Neuronal stem cell (in vitro differentiated cells): ENCODE measurements at regions not wholly inside any gene's neighbourhood (a gene's known extent, or its start where the extent isn't known, plus 50 kb on each side); places are given as distances from the start of the nearest gene placed in this dataset.
A peak's percentile ranks its signal among the peaks of the same experiment; 100 is the strongest.

Source experiments
- DNase-seq: peaks from one replicate; pipeline ENCODE4 v3.0.0-alpha.2; 2013; ENCODE audit warnings: low spot score
- H2AFZ ChIP-seq: one replicate; pipeline ENCODE4 v1.6.1; 2013; ENCODE audit warnings: mild to moderate bottlenecking, low read length, inconsistent platforms
- H2AK5ac ChIP-seq: 2 replicates; pipeline ENCODE4 v1.6.1; 2013; ENCODE audit warnings: low read depth, mild to moderate bottlenecking, inconsistent platforms, low read length, moderate library complexity, mixed read lengths
- H2BK120ac ChIP-seq: 2 replicates; pipeline ENCODE4 v1.6.1; 2013; ENCODE audit warnings: low read depth, mild to moderate bottlenecking, inconsistent platforms, low read length, moderate library complexity, mixed read lengths
- H2BK12ac ChIP-seq: one replicate; pipeline ENCODE4 v1.6.1; 2013; ENCODE audit warnings: low read length, inconsistent platforms
- H2BK15ac ChIP-seq: 2 replicates; pipeline ENCODE4 v1.6.1; 2013; ENCODE audit warnings: mild to moderate bottlenecking, low read length, inconsistent platforms, mixed read lengths
- H2BK5ac ChIP-seq: one replicate; pipeline ENCODE4 v1.6.1; 2013; ENCODE audit warnings: inconsistent platforms, mild to moderate bottlenecking, low read length, moderate library complexity
- H3K14ac ChIP-seq: one replicate; pipeline ENCODE4 v1.6.1; 2013; ENCODE audit warnings: low read length, inconsistent platforms
- H3K18ac ChIP-seq: 2 replicates; pipeline ENCODE4 v1.6.1; 2013; ENCODE audit warnings: low read length, inconsistent platforms
- H3K23ac ChIP-seq: 2 replicates; pipeline ENCODE4 v1.6.1; 2013; ENCODE audit warnings: low read depth, mild to moderate bottlenecking, mixed read lengths, low read length, inconsistent platforms; ENCODE audit not compliant: poor library complexity
- H3K27ac ChIP-seq: replicated peaks from 3 replicates; pipeline ENCODE4 v1.5.1; 2013; ENCODE audit warnings: low read length, inconsistent platforms
- H3K27me3 ChIP-seq, 3 experiments: 2 replicates each; pipeline ENCODE4 v1.6.1; 2013; ENCODE audit warnings: low read length in 3 of 3, mild to moderate bottlenecking in 2 of 3, inconsistent platforms in 1 of 3, low read depth in 1 of 3, mixed read lengths in 1 of 3, moderate library complexity in 1 of 3; ENCODE audit not compliant: control insufficient read depth in 3 of 3, insufficient read depth in 3 of 3
- H3K36me3 ChIP-seq, 2 donors: replicated peaks in 1 of 2; 2 replicates each; pipeline ENCODE4 v1.6.1; 2013; ENCODE audit warnings: low read length in 2 of 2; ENCODE audit not compliant: control insufficient read depth in 2 of 2, insufficient read depth in 2 of 2
- H3K4ac ChIP-seq: 2 replicates; pipeline ENCODE4 v1.6.1; 2013; ENCODE audit warnings: inconsistent platforms, mild to moderate bottlenecking, low read length, moderate library complexity
- H3K4me1 ChIP-seq, 2 donors: 1 replicate in 1 of 2; 2 replicates in 1 of 2; pipeline ENCODE4 v1.6.1; 2013; ENCODE audit warnings: low read length in 2 of 2, low read depth in 1 of 2; ENCODE audit not compliant: control insufficient read depth in 2 of 2, insufficient read depth in 1 of 2
- H3K4me2 ChIP-seq: one replicate; pipeline ENCODE4 v1.6.1; 2013; ENCODE audit warnings: mild to moderate bottlenecking, low read length, inconsistent platforms; ENCODE audit not compliant: insufficient read depth, poor library complexity, severe bottlenecking
- H3K4me3 ChIP-seq, 2 donors: 2 replicates each; pipeline ENCODE4 v1.5.1; 2013; ENCODE audit warnings: low read length in 2 of 2, mild to moderate bottlenecking in 2 of 2, inconsistent platforms in 1 of 2, moderate library complexity in 1 of 2
- H3K79me1 ChIP-seq: one replicate; pipeline ENCODE4 v1.6.1; 2013; ENCODE audit warnings: low read depth, mild to moderate bottlenecking, inconsistent platforms, low read length, moderate library complexity
- H3K9ac ChIP-seq: one replicate; pipeline ENCODE4 v1.6.1; 2013; ENCODE audit warnings: mild to moderate bottlenecking, low read depth, low read length, inconsistent platforms; ENCODE audit not compliant: poor library complexity
- H3K9me3 ChIP-seq, 2 donors: replicated peaks in 1 of 2; 2 replicates each; pipeline versions ENCODE3 to v1.6.1; 2013; ENCODE audit warnings: low read length in 2 of 2, mild to moderate bottlenecking in 2 of 2, inconsistent platforms in 1 of 2, low read depth in 1 of 2, mixed read lengths in 1 of 2, moderate library complexity in 1 of 2; ENCODE audit not compliant: control insufficient read depth in 2 of 2, insufficient read depth in 1 of 2
- H4K8ac ChIP-seq: one replicate; pipeline ENCODE4 v1.6.1; 2013; ENCODE audit warnings: low read depth, mild to moderate bottlenecking, inconsistent platforms, low read length, moderate library complexity
- H4K91ac ChIP-seq: one replicate; pipeline ENCODE4 v1.6.1; 2013; ENCODE audit warnings: low read length, low read depth, mild to moderate bottlenecking, inconsistent platforms; ENCODE audit not compliant: poor library complexity
- WGBS, 2 donors: extraction: QIAGEN DNeasy Blood & Tissue Kit; methylation state at CpG; one replicate each; pipeline ENCODE4 v1.1.7; 2013; ENCODE audit warnings: missing lambda C conversion rate in 2 of 2, mixed read lengths in 1 of 2; ENCODE audit not compliant: insufficient read length in 2 of 2, insufficient replicate concordance in 1 of 2; ENCODE audit errors: extremely low coverage in 2 of 2; 5-methylcytosine and 5-hydroxymethylcytosine counted together

GRCh38 chr2:242001853-242002252 lies 132.3 kb downstream of the RTP5 start:
- Histone ChIP-seq H3K14ac (no peak overlapping the region), H3K9me3 (peaks cover 0 to 5% of the 10 kb centered on the region in 2 donors), H2BK15ac (no peak overlapping the region), H2BK5ac (no peak overlapping the region), H3K4me2 (no peak overlapping the region), H3K36me3 (no peaks in the 10 kb centered on the region), H2BK120ac (no peak overlapping the region), H4K8ac (no peak overlapping the region), H2AK5ac (no peak overlapping the region), H3K79me1 (no peaks in the 10 kb centered on the region), H3K23ac (no peak overlapping the region), H3K9ac (no peak overlapping the region), H3K27me3 (peaks cover 0 to 11% (median 0%) of the 10 kb centered on the region in 3 experiments), H3K4me3 (no peak overlapping the region), H3K27ac (no peak overlapping the region), H2AFZ (no peak overlapping the region), H3K18ac (no peak overlapping the region), H2BK12ac (no peak overlapping the region), H3K4me1 (no peaks in the 10 kb centered on the region), H4K91ac (no peak overlapping the region), H3K4ac (no peak overlapping the region)
- DNase-seq: no peak
- no CpG with 5 or more reads among the region's 8 CpGs for WGBS, 2 donors

- Histone ChIP-seq H3K23ac (no peak overlapping the region), H3K79me1 (no peaks in the 10 kb centered on the region), H3K9ac (no peak overlapping the region), H2AK5ac (no peak overlapping the region), H3K4me2 (no peak overlapping the region), H3K18ac (no peak overlapping the region), H4K8ac (no peak overlapping the region), H3K27me3 (peaks cover 0 to 3% (median 0%) of the 10 kb centered on the region in 3 experiments), H3K14ac (no peak overlapping the region), H3K27ac (no peak overlapping the region), H3K4ac (no peak overlapping the region), H2BK5ac (no peak overlapping the region), H2BK12ac (no peak overlapping the region), H3K4me3 (no peak overlapping the region), H2BK15ac (no peak overlapping the region), H2AFZ (no peak overlapping the region), H3K9me3 (peaks cover 0 to 5% of the 10 kb centered on the region in 2 donors), H4K91ac (no peak overlapping the region), H3K36me3 (no peaks in the 10 kb centered on the region), H2BK120ac (no peak overlapping the region), H3K4me1 (no peaks in the 10 kb centered on the region)
- DNase-seq: no peak
- WGBS, 2 donors: no CpG with 5 or more reads among the region's 13 CpGs
Observed at GRCh38 chr2:242002944-242003343, 133.4 kb downstream of the RTP5 start.

GRCh38 chr2:242004223-242004901 lies 134.8 kb downstream of the RTP5 start:
- Histone ChIP-seq H2BK15ac (no peak overlapping the region), H3K18ac (no peak overlapping the region), H2AFZ (no peak overlapping the region), H3K9me3 (peaks cover 0 to 5% of the 10 kb centered on the region in 2 donors), H3K79me1 (no peaks in the 10 kb centered on the region), H2AK5ac (no peak overlapping the region), H3K4me3 (no peak overlapping the region), H2BK5ac (no peak overlapping the region), H3K4ac (no peak overlapping the region), H2BK120ac (no peak overlapping the region), H3K4me1 (no peaks in the 10 kb centered on the region), H3K36me3 (no peaks in the 10 kb centered on the region), H2BK12ac (no peak overlapping the region), H3K23ac (no peak overlapping the region), H3K27me3 (no peaks in the 10 kb centered on the region), H3K9ac (no peak overlapping the region), H3K27ac (no peak overlapping the region), H4K91ac (no peak overlapping the region), H3K14ac (no peak overlapping the region), H3K4me2 (no peak overlapping the region), H4K8ac (no peak overlapping the region)
- no CpG with 5 or more reads among the region's 30 CpGs for WGBS, 2 donors
- DNase-seq: no peak

DNA sequence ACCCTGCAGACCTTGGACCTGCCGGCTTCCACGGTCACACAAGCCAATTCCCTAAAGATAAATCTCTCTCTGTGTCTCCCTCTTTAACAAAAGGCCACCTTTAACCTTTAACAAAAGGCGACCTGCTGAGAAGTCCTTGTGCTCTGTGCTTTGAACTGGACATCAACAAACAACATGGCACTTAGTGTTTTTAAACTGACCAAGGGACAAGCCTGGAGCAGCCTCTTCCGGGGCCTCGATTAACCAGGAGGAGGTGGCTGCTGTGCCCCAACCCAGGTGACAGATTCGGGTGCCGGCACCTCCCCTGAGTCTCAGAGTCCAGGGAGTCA lies 135.3 kb downstream of the RTP5 start:
- H3K36me3 ChIP-seq: no peaks in the 10 kb centered on the region
- no peak overlapping the region for H2AK5ac ChIP-seq
- no peak overlapping the region for H3K9ac ChIP-seq
- no peak overlapping the region for H2BK15ac ChIP-seq
- no peak overlapping the region for H3K4me2 ChIP-seq
- no peak overlapping the region for H3K14ac ChIP-seq
- no peak overlapping the region for H3K4me3 ChIP-seq
- no peak overlapping the region for H4K8ac ChIP-seq
- no peak overlapping the region for H2BK12ac ChIP-seq
- H2AFZ ChIP-seq: no peak overlapping the region
- H3K4me1 ChIP-seq: no peaks in the 10 kb centered on the region
- H3K4ac ChIP-seq: no peak overlapping the region
- peaks cover 0 to 5% of the 10 kb centered on the region in 2 donors for H3K9me3 ChIP-seq
- no CpG with 5 or more reads among the region's 7 CpGs for WGBS, 2 donors
- H3K27ac ChIP-seq: no peak overlapping the region
- H3K23ac ChIP-seq: no peak overlapping the region
- H3K27me3 ChIP-seq: no peaks in the 10 kb centered on the region
- no peaks in the 10 kb centered on the region for H3K79me1 ChIP-seq
- no peak overlapping the region for H2BK5ac ChIP-seq
- peak; percentile 29 for DNase-seq
- H4K91ac ChIP-seq: no peak overlapping the region
- no peak overlapping the region for H2BK120ac ChIP-seq
- no peak overlapping the region for H3K18ac ChIP-seq
